ENCODE measurements at regions not wholly inside any gene's neighbourhood (a gene's known extent, or its start where the extent isn't known, plus 50 kb on each side); places are given as distances from the start of the nearest gene placed in this dataset.

DNA sequence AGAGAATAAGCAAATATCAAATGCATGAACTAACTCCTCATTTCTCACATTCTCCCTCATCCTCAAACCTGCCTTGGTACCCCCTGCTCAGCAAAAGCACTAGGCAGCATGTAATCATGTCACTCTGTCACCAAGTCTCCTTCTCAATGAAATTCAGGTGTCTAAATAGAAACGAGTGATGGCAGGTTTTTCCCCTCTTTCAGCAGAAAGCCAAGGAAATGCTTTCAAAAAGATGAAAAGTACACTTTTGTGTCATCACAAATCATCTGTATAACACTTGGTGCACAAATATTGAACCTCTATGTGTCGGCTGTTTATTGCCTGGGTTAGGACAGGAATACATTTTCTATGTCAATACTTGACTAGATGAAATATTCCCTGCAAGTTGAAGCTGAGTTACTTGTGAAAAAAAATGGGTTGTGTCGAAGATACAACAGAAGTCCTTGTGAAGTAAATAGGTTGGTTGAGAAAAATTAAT is 285.1 kb upstream of the MAGEB18 start:
- Mint-ChIP-seq H3K27ac (ENCODE audit: low read depth, unreplicated experiment) (no peak overlapping the region), H3K9me3 (ENCODE audit: unreplicated experiment) (peaks cover 14% of the 10 kb centered on the region), H3K4me3 (ENCODE audit: unreplicated experiment) (no peak overlapping the region), H3K27me3 (ENCODE audit: insufficient read depth, unreplicated experiment) (no peaks in the 10 kb centered on the region), H3K36me3 (ENCODE audit: insufficient read depth, unreplicated experiment) (no peaks in the 10 kb centered on the region), H3K4me1 (ENCODE audit: insufficient read depth, unreplicated experiment) (no peaks in the 10 kb centered on the region)
- ChIA-PET POLR2A (no interaction called here), CTCF (no interaction called here)
- DNase-seq (ENCODE audit: unreplicated experiment), result no peak
- TF ChIP-seq, protein P1, sequence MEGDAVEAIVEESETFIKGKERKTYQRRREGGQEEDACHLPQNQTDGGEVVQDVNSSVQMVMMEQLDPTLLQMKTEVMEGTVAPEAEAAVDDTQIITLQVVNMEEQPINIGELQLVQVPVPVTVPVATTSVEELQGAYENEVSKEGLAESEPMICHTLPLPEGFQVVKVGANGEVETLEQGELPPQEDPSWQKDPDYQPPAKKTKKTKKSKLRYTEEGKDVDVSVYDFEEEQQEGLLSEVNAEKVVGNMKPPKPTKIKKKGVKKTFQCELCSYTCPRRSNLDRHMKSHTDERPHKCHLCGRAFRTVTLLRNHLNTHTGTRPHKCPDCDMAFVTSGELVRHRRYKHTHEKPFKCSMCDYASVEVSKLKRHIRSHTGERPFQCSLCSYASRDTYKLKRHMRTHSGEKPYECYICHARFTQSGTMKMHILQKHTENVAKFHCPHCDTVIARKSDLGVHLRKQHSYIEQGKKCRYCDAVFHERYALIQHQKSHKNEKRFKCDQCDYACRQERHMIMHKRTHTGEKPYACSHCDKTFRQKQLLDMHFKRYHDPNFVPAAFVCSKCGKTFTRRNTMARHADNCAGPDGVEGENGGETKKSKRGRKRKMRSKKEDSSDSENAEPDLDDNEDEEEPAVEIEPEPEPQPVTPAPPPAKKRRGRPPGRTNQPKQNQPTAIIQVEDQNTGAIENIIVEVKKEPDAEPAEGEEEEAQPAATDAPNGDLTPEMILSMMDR (IDR thresholded peaks at IDR 0.05; ENCODE audit: unreplicated experiment), result no peak
- BruUV-seq (replicated peaks), result no TSS peak
- intact Hi-C loops (cut with micrococcal nuclease), result loop anchor here (10.0 kb wide), 1 partner anchor 112 kb away; no protein-coding TSS in a partner anchor

DNA sequence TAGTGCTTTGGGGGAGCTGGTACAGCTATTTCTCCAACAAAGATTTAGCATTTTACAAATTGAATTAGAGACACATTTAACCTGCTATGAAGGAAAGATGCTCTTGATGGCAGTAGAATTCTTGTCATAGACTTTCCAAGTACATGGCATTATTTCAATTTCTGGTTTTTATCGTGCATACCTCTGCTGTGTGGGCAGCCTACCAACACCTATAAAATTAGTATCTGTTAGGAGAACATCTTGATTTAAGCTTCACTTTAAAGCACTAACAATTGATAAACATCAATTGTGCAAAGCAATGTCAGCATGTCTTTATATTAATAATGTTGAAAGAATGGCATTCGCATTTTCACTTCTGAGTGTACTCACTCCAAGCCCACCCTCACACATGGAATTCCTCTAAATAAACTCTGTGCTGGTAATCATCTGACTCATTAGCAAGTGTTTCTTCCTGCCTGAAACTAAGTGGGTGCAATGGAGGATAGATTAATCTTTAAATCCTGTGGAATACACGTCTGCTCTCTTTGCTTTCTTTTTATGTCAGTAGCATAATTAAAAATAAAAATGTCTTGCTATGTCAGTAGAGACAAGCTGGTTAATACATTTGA is 279.8 kb upstream of the MAGEB18 start:
- ChIA-PET POLR2A (no interaction called here), CTCF (interaction anchor here (0.7 to 2.0 kb wide), 4 partner anchors 11 to 484 kb away, joined by 3 to 10 read pairs (median 4); no protein-coding TSS in a partner anchor)
- Mint-ChIP-seq H3K27ac (ENCODE audit: low read depth, unreplicated experiment) (no peak overlapping the region), H3K27me3 (ENCODE audit: insufficient read depth, unreplicated experiment) (no peaks in the 10 kb centered on the region), H3K4me1 (ENCODE audit: insufficient read depth, unreplicated experiment) (no peaks in the 10 kb centered on the region), H3K9me3 (ENCODE audit: unreplicated experiment) (peaks cover 39% of the 10 kb centered on the region), H3K4me3 (ENCODE audit: unreplicated experiment) (no peak overlapping the region), H3K36me3 (ENCODE audit: insufficient read depth, unreplicated experiment) (no peaks in the 10 kb centered on the region)
- DNase-seq (ENCODE audit: unreplicated experiment), result peak; percentile 4
- intact Hi-C loops (cut with micrococcal nuclease), result loop anchor here (2.0 to 10.0 kb wide), 3 partner anchors 106 to 336 kb away; no protein-coding TSS in a partner anchor
- TF ChIP-seq, protein P1 (IDR thresholded peaks at IDR 0.05; ENCODE audit: unreplicated experiment), result peak; percentile 23
- no TSS peak for BruUV-seq (replicated peaks)

DNA sequence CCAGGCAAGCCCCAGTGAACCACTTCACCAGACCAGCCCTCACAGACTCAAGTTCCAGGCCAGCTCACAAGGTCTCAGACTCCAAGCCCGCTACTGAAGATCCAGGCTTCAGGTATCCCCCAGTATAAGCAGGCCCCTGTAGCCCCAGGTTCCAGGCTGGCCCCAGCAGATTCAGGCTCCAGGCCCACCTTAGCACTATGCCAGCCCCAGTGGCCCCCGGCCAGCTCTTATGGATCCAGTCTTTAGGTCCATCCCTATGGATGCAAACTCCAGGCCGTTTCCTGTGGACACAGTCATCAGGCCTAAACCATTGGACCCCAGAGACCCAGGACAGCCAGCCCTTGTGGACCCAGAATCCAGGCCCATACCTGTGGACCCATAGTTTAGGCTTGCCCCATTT is 277.8 kb upstream of the MAGEB18 start:
- no peaks in the 10 kb centered on the region for H3K36me3 Mint-ChIP-seq (ENCODE audit: insufficient read depth, unreplicated experiment)
- ChIA-PET POLR2A (no interaction called here), CTCF (no interaction called here)
- intact Hi-C loops (cut with micrococcal nuclease), result no loop called here
- no peaks in the 10 kb centered on the region for H3K4me1 Mint-ChIP-seq (ENCODE audit: insufficient read depth, unreplicated experiment)
- H3K27ac Mint-ChIP-seq (ENCODE audit: low read depth, unreplicated experiment), result no peak overlapping the region
- DNase-seq (ENCODE audit: unreplicated experiment), result no peak
- H3K4me3 Mint-ChIP-seq (ENCODE audit: unreplicated experiment), result no peak overlapping the region
- no peaks in the 10 kb centered on the region for H3K27me3 Mint-ChIP-seq (ENCODE audit: insufficient read depth, unreplicated experiment)
- TF ChIP-seq, protein P1 (IDR thresholded peaks at IDR 0.05; ENCODE audit: unreplicated experiment), result no peak
- H3K9me3 Mint-ChIP-seq (ENCODE audit: unreplicated experiment), result peaks cover 44% of the 10 kb centered on the region
- no TSS peak for BruUV-seq (replicated peaks)

DNA sequence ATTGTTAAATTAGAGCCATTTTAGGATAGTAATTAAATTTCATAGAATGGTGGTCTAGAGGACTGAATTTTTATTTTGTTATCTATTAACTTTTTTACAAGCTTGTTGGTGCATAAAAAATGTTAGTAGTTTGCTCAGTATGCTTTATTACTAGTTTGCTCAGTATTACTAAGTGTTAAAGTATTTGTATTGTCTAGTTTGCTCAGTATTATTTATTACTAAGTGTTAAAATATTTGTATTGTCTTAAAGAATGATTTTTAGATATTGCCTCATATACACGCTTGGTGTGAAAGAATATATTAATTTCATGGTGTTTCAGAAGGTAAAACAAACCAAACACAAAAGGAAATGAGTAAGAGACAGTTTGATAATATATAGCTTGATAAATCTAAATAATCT is 268.4 kb upstream of the MAGEB18 start:
- H3K27ac Mint-ChIP-seq (ENCODE audit: low read depth, unreplicated experiment), result no peak overlapping the region

More for the DNA sequence above, 268.4 kb upstream of the MAGEB18 start:
- POLR2A ChIA-PET, result no interaction called here
- CTCF ChIA-PET, result interaction anchor here (0.8 to 1.5 kb wide), 2 partner anchors 12 to 25 kb away, joined by 3 to 10 read pairs; no protein-coding TSS in a partner anchor
- BruUV-seq (replicated peaks), result no TSS peak
- no peaks in the 10 kb centered on the region for H3K36me3 Mint-ChIP-seq (ENCODE audit: insufficient read depth, unreplicated experiment)
- peaks cover 22% of the 10 kb centered on the region for H3K9me3 Mint-ChIP-seq (ENCODE audit: unreplicated experiment)
- peaks cover 17% of the 10 kb centered on the region for H3K4me1 Mint-ChIP-seq (ENCODE audit: insufficient read depth, unreplicated experiment)
- no peak for DNase-seq (ENCODE audit: unreplicated experiment)
- TF ChIP-seq, protein P1 (IDR thresholded peaks at IDR 0.05; ENCODE audit: unreplicated experiment), result no peak
- intact Hi-C loops (cut with micrococcal nuclease), result no loop called here
- no peaks in the 10 kb centered on the region for H3K27me3 Mint-ChIP-seq (ENCODE audit: insufficient read depth, unreplicated experiment)
- H3K4me3 Mint-ChIP-seq (ENCODE audit: unreplicated experiment), result no peak overlapping the region

All from MCF 10A (cell line).